Adipocyte (in vitro differentiated cells): ENCODE measurements at regions not wholly inside any gene's neighbourhood (a gene's known extent, or its start where the extent isn't known, plus 50 kb on each side); places are given as distances from the start of the nearest gene placed in this dataset.

ENCODE experiments used
- DNase-seq: peaks from one replicate; pipeline ENCODE4 v3.0.0-alpha.2; 2015; ENCODE audit warnings: low read depth
- H3K27me3 ChIP-seq: replicated peaks from 2 replicates; pipeline ENCODE4 v1.7.0; 2013; ENCODE audit warnings: mild to moderate bottlenecking, low read length, moderate library complexity; ENCODE audit not compliant: control insufficient read depth, insufficient read depth
- H3K36me3 ChIP-seq: 2 replicates; pipeline ENCODE4 v1.7.0; 2013; ENCODE audit warnings: low read length, mild to moderate bottlenecking, moderate library complexity; ENCODE audit not compliant: control insufficient read depth, insufficient read depth, severe bottlenecking
- H3K4me1 ChIP-seq: 2 replicates; pipeline ENCODE4 v1.7.0; 2013; ENCODE audit warnings: mild to moderate bottlenecking, low read length, moderate library complexity; ENCODE audit not compliant: control insufficient read depth, insufficient read depth
- H3K4me3 ChIP-seq: 2 replicates; pipeline ENCODE4 v1.7.0; 2013; ENCODE audit warnings: mild to moderate bottlenecking, low read length, moderate library complexity
- H3K9ac ChIP-seq: 2 replicates; pipeline ENCODE4 v1.7.0; 2013; ENCODE audit warnings: mild to moderate bottlenecking, low read length, moderate library complexity
- H3K9me3 ChIP-seq: 2 replicates; pipeline ENCODE4 v1.7.0; 2013; ENCODE audit warnings: mild to moderate bottlenecking, low read length, moderate library complexity; ENCODE audit not compliant: control insufficient read depth

GRCh38 chr1:184866991-184867788 lies 107.1 kb downstream of the NIBAN1 start:
- Histone ChIP-seq H3K9me3 (no peaks in the 10 kb centered on the region), H3K36me3 (no peaks in the 10 kb centered on the region), H3K9ac (no peak overlapping the region), H3K27me3 (no peaks in the 10 kb centered on the region), H3K4me1 (peaks cover 18% of the 10 kb centered on the region), H3K4me3 (no peak overlapping the region)
- DNase-seq, result peak; percentile 95

DNA sequence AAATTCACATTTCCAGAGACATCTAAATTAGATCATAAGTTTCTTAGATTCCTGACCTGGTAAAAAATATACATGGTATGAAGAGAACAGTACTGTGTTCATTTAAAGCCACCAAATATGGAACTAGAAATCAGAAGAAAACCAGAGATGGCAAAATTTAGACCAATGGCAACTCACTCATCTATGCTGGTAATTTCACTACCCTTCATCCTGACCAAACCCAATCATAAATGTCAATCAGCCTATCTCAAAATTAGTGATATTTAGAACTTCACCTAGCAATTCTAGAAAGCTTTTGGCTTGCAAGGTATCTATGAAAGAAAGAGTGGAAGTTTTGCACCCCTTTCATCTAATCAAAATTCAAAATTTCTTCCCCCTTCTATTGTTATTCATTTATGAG lies 107.7 kb downstream of the NIBAN1 start:
- H3K4me1 ChIP-seq, result peaks cover 18% of the 10 kb centered on the region
- DNase-seq, result peak; percentile 14
- H3K9me3 ChIP-seq, result no peaks in the 10 kb centered on the region
- no peaks in the 10 kb centered on the region for H3K36me3 ChIP-seq
- no peak overlapping the region for H3K4me3 ChIP-seq
- H3K9ac ChIP-seq, result no peak overlapping the region
- H3K27me3 ChIP-seq, result no peaks in the 10 kb centered on the region

- no peaks in the 10 kb centered on the region for H3K36me3 ChIP-seq
These were observed 108.5 kb downstream of the NIBAN1 start for GRCh38 chr1:184865831-184866230.

DNA sequence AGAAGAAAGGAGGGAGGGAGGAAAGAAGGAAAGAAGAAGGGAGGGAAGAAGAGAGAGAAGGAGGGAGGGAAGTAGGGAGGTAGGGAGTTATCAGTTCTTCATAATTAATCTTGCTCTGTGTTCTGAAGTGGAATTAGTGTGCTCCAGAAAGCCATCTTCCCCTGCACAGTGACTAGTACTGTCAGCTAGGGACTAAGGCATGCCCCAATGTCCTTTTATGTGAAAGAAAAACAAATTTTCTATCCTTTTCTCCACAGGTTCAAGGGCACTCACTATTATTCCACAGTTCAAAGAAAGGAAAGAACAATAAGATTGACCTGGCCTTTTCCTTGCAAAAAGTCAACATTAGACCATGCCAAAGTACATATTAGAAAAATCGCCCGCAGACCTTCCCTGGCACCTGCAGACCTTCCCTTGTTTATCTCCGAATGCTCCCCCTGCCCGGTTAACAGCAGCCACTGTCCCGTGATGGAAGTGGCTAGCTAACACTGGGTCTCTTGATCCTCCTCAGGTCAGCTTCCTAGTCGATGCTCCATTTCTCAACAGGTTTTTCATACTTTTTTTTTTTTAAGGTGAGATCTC lies 107.2 kb upstream of the EDEM3 start:
- H3K4me3 ChIP-seq, result no peak overlapping the region
- no peaks in the 10 kb centered on the region for H3K27me3 ChIP-seq
- H3K9me3 ChIP-seq, result no peaks in the 10 kb centered on the region
- DNase-seq, result no peak
- H3K9ac ChIP-seq, result no peak overlapping the region
- no peaks in the 10 kb centered on the region for H3K36me3 ChIP-seq
- H3K4me1 ChIP-seq, result peaks cover 17% of the 10 kb centered on the region

More at GRCh38 chr1:184865831-184866230, 108.5 kb downstream of the NIBAN1 start:
- no peak overlapping the region for H3K4me3 ChIP-seq
- H3K9ac ChIP-seq, result no peak overlapping the region
- peaks cover 24% of the 10 kb centered on the region for H3K4me1 ChIP-seq
- no peaks in the 10 kb centered on the region for H3K27me3 ChIP-seq
- no peaks in the 10 kb centered on the region for H3K9me3 ChIP-seq
- no peak for DNase-seq

DNA sequence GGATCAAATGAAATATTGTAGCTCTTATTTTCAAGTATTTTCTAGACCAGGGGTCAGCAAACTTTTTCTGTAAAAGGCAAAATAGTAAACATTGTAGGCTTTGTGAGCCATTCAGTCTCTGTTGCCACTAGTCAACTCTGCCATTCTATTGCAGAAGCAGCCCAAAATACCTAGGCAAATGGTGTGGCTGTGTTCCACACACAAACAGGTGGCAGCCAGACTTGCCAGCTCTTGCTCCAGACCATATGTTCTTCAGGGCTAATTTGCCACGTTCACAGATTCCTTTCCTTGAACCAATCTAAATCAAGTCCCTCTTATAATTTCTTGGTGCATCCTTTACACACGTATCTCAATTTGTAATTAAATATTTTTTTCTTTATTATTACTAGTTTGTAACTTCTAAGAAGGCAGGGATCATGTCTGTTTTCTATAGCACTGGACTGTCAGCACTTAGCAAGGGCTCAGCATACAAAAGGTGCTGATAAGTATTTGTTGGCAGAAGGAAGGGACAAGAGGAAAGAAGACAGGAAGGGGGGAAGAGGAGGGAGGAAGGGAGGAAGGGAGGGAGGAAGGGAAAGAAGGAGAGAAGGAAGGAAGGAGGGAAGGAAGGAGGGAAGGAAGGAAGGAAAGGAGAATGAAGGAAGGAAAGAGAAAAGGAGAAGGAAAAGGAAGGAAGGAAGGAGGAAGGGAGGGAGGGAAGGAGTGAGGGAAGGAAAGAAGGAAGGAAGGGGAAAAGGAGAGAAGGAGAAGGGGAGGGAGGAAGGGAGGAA lies 106.5 kb upstream of the EDEM3 start:
- Histone ChIP-seq H3K9me3 (no peaks in the 10 kb centered on the region), H3K4me3 (no peak overlapping the region), H3K9ac (no peak overlapping the region), H3K36me3 (no peaks in the 10 kb centered on the region), H3K4me1 (peaks cover 11% of the 10 kb centered on the region), H3K27me3 (no peaks in the 10 kb centered on the region)
- DNase-seq, result no peak

GRCh38 chr1:184860535-184860934 lies 105.9 kb upstream of the EDEM3 start:
- no peak overlapping the region for H3K4me3 ChIP-seq
- H3K27me3 ChIP-seq, result no peaks in the 10 kb centered on the region
- peaks cover 11% of the 10 kb centered on the region for H3K4me1 ChIP-seq

GRCh38 chr1:184859381-184860105 lies 104.9 kb upstream of the EDEM3 start:
- DNase-seq, result no peak
- Histone ChIP-seq H3K4me3 (no peak overlapping the region), H3K9ac (no peak overlapping the region), H3K27me3 (no peaks in the 10 kb centered on the region), H3K4me1 (peaks cover 15% of the 10 kb centered on the region), H3K9me3 (no peaks in the 10 kb centered on the region), H3K36me3 (no peaks in the 10 kb centered on the region)

More at GRCh38 chr1:184860535-184860934, 105.9 kb upstream of the EDEM3 start:
- Histone ChIP-seq H3K9ac (no peak overlapping the region), H3K36me3 (no peaks in the 10 kb centered on the region), H3K9me3 (no peaks in the 10 kb centered on the region)
- peak; percentile 36 for DNase-seq

GRCh38 chr1:184858288-184858687 lies 103.6 kb upstream of the EDEM3 start:
- Histone ChIP-seq H3K9me3 (no peaks in the 10 kb centered on the region), H3K27me3 (no peaks in the 10 kb centered on the region), H3K9ac (no peak overlapping the region), H3K36me3 (no peaks in the 10 kb centered on the region), H3K4me1 (peaks cover 21% of the 10 kb centered on the region), H3K4me3 (no peak overlapping the region)
- no peak for DNase-seq

- Histone ChIP-seq H3K27me3 (no peaks in the 10 kb centered on the region), H3K36me3 (no peaks in the 10 kb centered on the region), H3K4me1 (peaks cover 10% of the 10 kb centered on the region), H3K9me3 (no peaks in the 10 kb centered on the region), H3K9ac (no peak overlapping the region), H3K4me3 (no peak overlapping the region)
- peak; percentile 26 for DNase-seq
These were observed 100.0 kb upstream of the EDEM3 start for GRCh38 chr1:184854496-184855140.

GRCh38 chr1:184854036-184854435 lies 99.4 kb upstream of the EDEM3 start:
- H3K4me3 ChIP-seq, result no peak overlapping the region
- DNase-seq, result no peak

More at GRCh38 chr1:184854036-184854435, 99.4 kb upstream of the EDEM3 start:
- Histone ChIP-seq H3K9me3 (no peaks in the 10 kb centered on the region), H3K36me3 (no peaks in the 10 kb centered on the region), H3K27me3 (no peaks in the 10 kb centered on the region), H3K4me1 (peaks cover 10% of the 10 kb centered on the region), H3K9ac (no peak overlapping the region)
